ENCODE measurements at regions not wholly inside any gene's neighbourhood (a gene's known extent, or its start where the extent isn't known, plus 50 kb on each side); places are given as distances from the start of the nearest gene placed in this dataset.

DNA sequence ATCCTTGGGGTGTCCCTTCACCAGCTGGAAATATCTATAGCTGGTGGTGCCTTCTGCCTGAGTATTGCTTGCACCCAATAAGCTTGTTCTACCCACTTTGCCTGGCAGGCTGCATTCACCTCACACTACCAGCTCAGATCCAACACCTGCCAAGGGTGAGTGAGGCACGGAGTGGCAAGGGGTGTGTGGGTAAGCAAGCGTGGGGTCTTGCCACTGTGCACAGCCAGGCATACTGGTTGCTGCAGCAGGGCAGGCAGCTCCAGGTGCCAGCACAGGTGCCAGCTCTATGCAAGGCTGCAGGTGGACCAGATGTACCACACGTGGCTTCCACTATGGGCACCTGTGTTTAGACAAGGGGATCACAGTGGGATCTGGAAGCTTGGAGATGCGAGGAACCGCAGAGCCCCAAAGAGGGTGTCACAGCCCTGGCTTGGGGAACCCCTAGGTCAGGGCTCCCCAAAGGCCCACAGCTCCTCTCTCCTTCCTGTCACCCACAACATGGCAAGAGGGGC is 167.7 kb upstream of the MRPS30 start:
- no peak for TF ChIP-seq EZH2phosphoT487 (IDR thresholded peaks at IDR 0.05; ENCODE audit: borderline replicate concordance, low read length)
- TF ChIP-seq, protein P1, sequence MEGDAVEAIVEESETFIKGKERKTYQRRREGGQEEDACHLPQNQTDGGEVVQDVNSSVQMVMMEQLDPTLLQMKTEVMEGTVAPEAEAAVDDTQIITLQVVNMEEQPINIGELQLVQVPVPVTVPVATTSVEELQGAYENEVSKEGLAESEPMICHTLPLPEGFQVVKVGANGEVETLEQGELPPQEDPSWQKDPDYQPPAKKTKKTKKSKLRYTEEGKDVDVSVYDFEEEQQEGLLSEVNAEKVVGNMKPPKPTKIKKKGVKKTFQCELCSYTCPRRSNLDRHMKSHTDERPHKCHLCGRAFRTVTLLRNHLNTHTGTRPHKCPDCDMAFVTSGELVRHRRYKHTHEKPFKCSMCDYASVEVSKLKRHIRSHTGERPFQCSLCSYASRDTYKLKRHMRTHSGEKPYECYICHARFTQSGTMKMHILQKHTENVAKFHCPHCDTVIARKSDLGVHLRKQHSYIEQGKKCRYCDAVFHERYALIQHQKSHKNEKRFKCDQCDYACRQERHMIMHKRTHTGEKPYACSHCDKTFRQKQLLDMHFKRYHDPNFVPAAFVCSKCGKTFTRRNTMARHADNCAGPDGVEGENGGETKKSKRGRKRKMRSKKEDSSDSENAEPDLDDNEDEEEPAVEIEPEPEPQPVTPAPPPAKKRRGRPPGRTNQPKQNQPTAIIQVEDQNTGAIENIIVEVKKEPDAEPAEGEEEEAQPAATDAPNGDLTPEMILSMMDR (IDR thresholded peaks at IDR 0.05; ENCODE audit: low read depth, low read length, poor library complexity, severe bottlenecking): no peak
- no peaks in the 10 kb centered on the region for H3K36me3 ChIP-seq (ENCODE audit: control insufficient read depth, low read length)
- H3K4me2 ChIP-seq (ENCODE audit: low read length): no peak overlapping the region
- H3K4me1 ChIP-seq (ENCODE audit: control insufficient read depth, low read length): no peaks in the 10 kb centered on the region
- H3K9me2 ChIP-seq (replicated peaks; ENCODE audit: control insufficient read depth, low read length): no peaks in the 10 kb centered on the region
- H3K79me2 ChIP-seq (ENCODE audit: control insufficient read depth, low read length): no peaks in the 10 kb centered on the region
- no peaks in the 10 kb centered on the region for H3K9me3 ChIP-seq (ENCODE audit: control insufficient read depth, insufficient read depth, low read length)
- H3K27ac ChIP-seq (ENCODE audit: low read depth, low read length): no peak overlapping the region
- no peaks in the 10 kb centered on the region for H3F3A ChIP-seq (ENCODE audit: control insufficient read depth, insufficient read depth)
- no peak overlapping the region for H3K4me3 ChIP-seq (ENCODE audit: low read length)
- H3K27me3 ChIP-seq (ENCODE audit: control insufficient read depth, low read length): no peaks in the 10 kb centered on the region
- H4K20me1 ChIP-seq (ENCODE audit: control insufficient read depth, insufficient read depth, low read depth, low read length): no peaks in the 10 kb centered on the region

DNA sequence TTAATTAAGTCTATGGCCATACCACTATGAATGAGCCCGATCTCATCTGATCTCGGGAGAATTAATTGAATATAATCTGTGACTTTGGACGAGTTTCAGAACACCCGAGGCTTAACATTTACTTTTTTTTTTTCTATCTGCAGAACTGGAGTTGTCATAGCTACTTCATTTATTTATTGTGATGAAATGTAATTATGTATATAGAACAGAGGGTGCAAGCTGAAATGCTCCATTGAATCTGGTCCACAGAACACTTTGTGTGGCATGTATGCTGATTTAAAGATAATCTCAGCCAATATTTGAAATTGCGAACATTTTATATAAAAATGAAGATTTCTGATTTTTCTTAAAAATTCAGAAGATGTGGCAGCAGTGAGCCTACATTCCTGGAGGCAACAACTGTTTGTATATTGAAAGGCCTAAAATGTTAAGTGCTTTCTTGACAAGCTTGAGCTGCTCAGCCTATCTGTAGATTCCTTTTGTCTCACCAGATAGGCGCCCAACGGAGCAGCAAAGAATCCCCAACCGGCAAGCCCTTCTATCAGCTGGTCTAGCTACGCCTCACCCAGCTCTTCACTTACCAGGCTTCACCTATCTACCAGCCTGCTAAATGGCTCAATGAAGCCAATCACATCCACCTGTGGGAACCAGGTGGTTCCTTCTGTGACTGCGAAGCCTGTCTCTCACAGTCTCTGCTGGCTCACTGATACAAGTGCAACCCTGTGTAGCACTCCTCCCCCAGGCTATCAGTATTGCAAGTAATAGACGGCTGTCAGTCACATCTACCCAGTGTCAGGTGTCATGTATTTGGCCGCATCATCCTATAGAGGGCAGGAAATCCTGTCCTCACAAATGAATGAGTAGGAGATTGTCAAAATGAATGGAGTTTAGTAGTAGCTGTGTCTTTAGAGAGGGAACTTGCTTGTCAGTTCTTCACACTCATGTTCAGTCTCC is 170.6 kb upstream of the MRPS30 start:
- H3K27ac ChIP-seq (ENCODE audit: low read depth, low read length): no peak overlapping the region
- H3K9me3 ChIP-seq (ENCODE audit: control insufficient read depth, insufficient read depth, low read length): no peaks in the 10 kb centered on the region
- no peak overlapping the region for H3K4me2 ChIP-seq (ENCODE audit: low read length)
- no peaks in the 10 kb centered on the region for H3K27me3 ChIP-seq (ENCODE audit: control insufficient read depth, low read length)
- H3K36me3 ChIP-seq (ENCODE audit: control insufficient read depth, low read length): no peaks in the 10 kb centered on the region
- no peak overlapping the region for H3K4me3 ChIP-seq (ENCODE audit: low read length)
- no peaks in the 10 kb centered on the region for H4K20me1 ChIP-seq (ENCODE audit: control insufficient read depth, insufficient read depth, low read depth, low read length)
- TF ChIP-seq, protein P1 (IDR thresholded peaks at IDR 0.05; ENCODE audit: low read depth, low read length, poor library complexity, severe bottlenecking): no peak
- TF ChIP-seq EZH2phosphoT487 (IDR thresholded peaks at IDR 0.05; ENCODE audit: borderline replicate concordance, low read length): no peak
- no peaks in the 10 kb centered on the region for H3K4me1 ChIP-seq (ENCODE audit: control insufficient read depth, low read length)
- no peaks in the 10 kb centered on the region for H3K79me2 ChIP-seq (ENCODE audit: control insufficient read depth, low read length)
- H3K9me2 ChIP-seq (replicated peaks; ENCODE audit: control insufficient read depth, low read length): no peaks in the 10 kb centered on the region
- H3F3A ChIP-seq (ENCODE audit: control insufficient read depth, insufficient read depth): no peaks in the 10 kb centered on the region

DNA sequence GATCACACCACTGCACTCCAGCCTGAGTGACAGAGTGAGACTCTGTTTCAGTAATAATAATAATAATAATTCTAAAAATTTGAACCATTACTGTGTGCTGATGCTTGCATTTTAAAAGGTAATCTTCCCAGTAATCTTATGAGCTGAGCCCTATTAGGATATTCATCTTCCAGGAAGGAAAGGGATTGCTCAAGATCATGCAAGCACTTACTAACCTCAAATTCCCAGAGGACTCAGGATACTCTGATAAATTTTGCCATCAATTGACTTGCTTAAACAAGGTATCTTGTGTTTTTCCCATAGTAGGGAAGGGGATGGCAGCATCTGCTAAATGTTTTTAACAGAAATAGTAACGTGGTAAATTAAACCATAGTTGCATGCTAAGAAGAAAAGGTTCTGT is 176.4 kb upstream of the MRPS30 start:
- TF ChIP-seq, protein P1 (IDR thresholded peaks at IDR 0.05; ENCODE audit: low read depth, low read length, poor library complexity, severe bottlenecking): no peak
- TF ChIP-seq EZH2phosphoT487 (IDR thresholded peaks at IDR 0.05; ENCODE audit: borderline replicate concordance, low read length): no peak

More for the DNA sequence above, 176.4 kb upstream of the MRPS30 start:
- Histone ChIP-seq H3K9me3 (ENCODE audit: control insufficient read depth, insufficient read depth, low read length) (no peaks in the 10 kb centered on the region), H3K36me3 (ENCODE audit: control insufficient read depth, low read length) (no peaks in the 10 kb centered on the region), H3F3A (ENCODE audit: control insufficient read depth, insufficient read depth) (no peaks in the 10 kb centered on the region), H4K20me1 (ENCODE audit: control insufficient read depth, insufficient read depth, low read depth, low read length) (no peaks in the 10 kb centered on the region), H3K4me2 (ENCODE audit: low read length) (no peak overlapping the region), H3K4me1 (ENCODE audit: control insufficient read depth, low read length) (no peaks in the 10 kb centered on the region), H3K9me2 (replicated peaks; ENCODE audit: control insufficient read depth, low read length) (no peaks in the 10 kb centered on the region), H3K4me3 (ENCODE audit: low read length) (no peak overlapping the region), H3K79me2 (ENCODE audit: control insufficient read depth, low read length) (no peaks in the 10 kb centered on the region), H3K27ac (ENCODE audit: low read depth, low read length) (no peak overlapping the region), H3K27me3 (ENCODE audit: control insufficient read depth, low read length) (no peaks in the 10 kb centered on the region)

Data from DOHH2 (cell line).